Heart right ventricle (tissue), 16 donors: ENCODE measurements at regions not wholly inside any gene's neighbourhood (a gene's known extent, or its start where the extent isn't known, plus 50 kb on each side); places are given as distances from the start of the nearest gene placed in this dataset.

Experiments used
- ATAC-seq, 8 donors: fragments of 200-7000 bp; cut with Tn5 transposase; one replicate each; pipeline ENCODE4 v1.9.1; 2020; ENCODE audit warnings: mild to moderate bottlenecking in 8 of 8, moderate library complexity in 8 of 8, moderate number of reproducible peaks in 1 of 8
- DNase-seq, 2 donors: peaks; one replicate each; pipeline ENCODE4 v3.0.0-alpha.2; 2020
- H3K27ac ChIP-seq, 10 donors: fragments of 200-600 bp; sonication (generic) in 2 of 10; one replicate each; pipeline versions ENCODE4 v1.5.0 to v1.8.0; 2020 to 2022; ENCODE audit warnings: mild to moderate bottlenecking in 3 of 10
- H3K27me3 ChIP-seq, 7 donors: fragments of 200-600 bp; one replicate each; pipeline ENCODE4 v1.8.0; 2021 to 2022; ENCODE audit warnings: mild to moderate bottlenecking in 2 of 7
- H3K36me3 ChIP-seq, 9 donors: fragments of 200-600 bp; sonication (generic) in 1 of 9; one replicate each; pipeline versions ENCODE4 v1.5.0 to v1.8.0; 2020 to 2022; ENCODE audit warnings: mild to moderate bottlenecking in 2 of 9
- H3K4me1 ChIP-seq, 9 donors: fragments of 200-600 bp; sonication (generic) in 1 of 9; one replicate each; pipeline versions ENCODE4 v1.5.0 to v1.8.0; 2020 to 2022; ENCODE audit warnings: mild to moderate bottlenecking in 4 of 9
- H3K4me3 ChIP-seq, 10 donors: fragments of 200-600 bp; sonication (generic) in 2 of 10; one replicate each; pipeline versions ENCODE4 v1.5.0 to v1.8.0; 2020 to 2022; ENCODE audit warnings: mild to moderate bottlenecking in 7 of 10, moderate library complexity in 2 of 10
- H3K9me3 ChIP-seq, 11 donors: fragments of 200-600 bp in 10 of 11; sonication (generic) in 2 of 11; one replicate each; pipeline versions ENCODE4 v1.5.0 to v1.8.0; 2013 to 2022; ENCODE audit warnings: mild to moderate bottlenecking in 2 of 11, control low read depth in 1 of 11, moderate library complexity in 1 of 11
- WGBS, 2 donors: extraction: QIAGEN DNeasy Blood & Tissue Kit; methylation state at CpG; one replicate each; pipeline ENCODE4 v1.1.7; 2013; ENCODE audit warnings: inconsistent platforms in 1 of 2; 5-methylcytosine and 5-hydroxymethylcytosine counted together
- intact Hi-C, 10 donors: fragments of 100-400 bp; cut with DNase I; formaldehyde crosslinking; loops; one replicate each; pipeline versions ENCODE4 v1.11.1 to v1.14.2; 2022
- TF ChIP-seq, protein P1 (sequence below), 9 donors: fragments of 200-600 bp; sonication (generic) in 2 of 9; IDR thresholded peaks; one replicate each; pipeline versions ENCODE4 v1.5.0 to v1.8.0; 2021 to 2022; ENCODE audit warnings: antibody characterized with exemption in 9 of 9, mild to moderate bottlenecking in 5 of 9, moderate library complexity in 1 of 9
- donor health status: Arrhythmogenic right ventricular cardiomyopathy.
- donor health status: ischemic (EF 13 %, LVEDD 7.1; RV severe dilation, severe dysfunction).
- donor health status: healthy with polysubstance abuse.
- donor health status: DM: no; HTN: yes; CAD: no.
- donor health status: DM: no; HTN: no; CAD: no.
- donor health status: ischemic (EF 25% LVEDD 6.9; RV normal size, moderate dysfunction).
- donor health status: ischemic (EF 25% LVEDD 5.7; RV mildly dilated, moderate dysfunction).
- donor health status: healthy.
- donor health status: DM: yes; HTN: yes; CAD: no.
- donor health status: Ischemic cardiomyopathy.
- donor health status: ischemic (EF 35%, LVEDD 5.7; RV mildly dilated, moderate dysfunction).
- donor health status: nonischemic (EF 11% LVEDD 7.7; RV severe dilation, severe dysfunction).
- donor health status: DM: yes; HTN: yes; CAD: no.
- donor health status: PGD.
- donor health status: ischemic (EF 29% LVEDD 5.4; RV normal size, mild dysfunction).
- donor health status: nonischemic (EF 23%, LVEDD 6.1; RV moderate dilation, normal function).

DNA sequence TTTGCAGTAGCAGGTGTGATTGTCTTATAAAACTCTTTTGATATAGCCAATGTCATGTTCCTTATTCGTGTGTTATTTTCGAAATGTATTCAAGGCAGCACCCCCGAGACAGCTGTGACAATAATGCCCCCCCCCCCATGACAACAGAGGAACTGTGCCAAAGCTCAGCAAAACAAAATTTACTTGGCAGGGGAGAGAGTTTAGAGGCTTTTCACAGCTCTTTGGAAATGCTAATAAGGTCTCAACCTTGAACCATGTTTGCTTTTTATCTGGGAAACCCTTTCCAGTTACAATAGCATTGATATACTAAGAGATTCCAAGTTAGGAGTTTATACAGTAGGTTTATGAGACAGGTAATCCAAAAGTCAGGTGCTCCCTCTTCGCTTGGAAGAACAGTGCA is 56.4 kb upstream of the USP44 start:
- intact Hi-C loops, result no loop called here
- no peaks in the 10 kb centered on the region for H3K36me3 ChIP-seq
- TF ChIP-seq, protein P1, sequence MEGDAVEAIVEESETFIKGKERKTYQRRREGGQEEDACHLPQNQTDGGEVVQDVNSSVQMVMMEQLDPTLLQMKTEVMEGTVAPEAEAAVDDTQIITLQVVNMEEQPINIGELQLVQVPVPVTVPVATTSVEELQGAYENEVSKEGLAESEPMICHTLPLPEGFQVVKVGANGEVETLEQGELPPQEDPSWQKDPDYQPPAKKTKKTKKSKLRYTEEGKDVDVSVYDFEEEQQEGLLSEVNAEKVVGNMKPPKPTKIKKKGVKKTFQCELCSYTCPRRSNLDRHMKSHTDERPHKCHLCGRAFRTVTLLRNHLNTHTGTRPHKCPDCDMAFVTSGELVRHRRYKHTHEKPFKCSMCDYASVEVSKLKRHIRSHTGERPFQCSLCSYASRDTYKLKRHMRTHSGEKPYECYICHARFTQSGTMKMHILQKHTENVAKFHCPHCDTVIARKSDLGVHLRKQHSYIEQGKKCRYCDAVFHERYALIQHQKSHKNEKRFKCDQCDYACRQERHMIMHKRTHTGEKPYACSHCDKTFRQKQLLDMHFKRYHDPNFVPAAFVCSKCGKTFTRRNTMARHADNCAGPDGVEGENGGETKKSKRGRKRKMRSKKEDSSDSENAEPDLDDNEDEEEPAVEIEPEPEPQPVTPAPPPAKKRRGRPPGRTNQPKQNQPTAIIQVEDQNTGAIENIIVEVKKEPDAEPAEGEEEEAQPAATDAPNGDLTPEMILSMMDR (IDR thresholded peaks at IDR 0.05), result no peak
- DNase-seq (no peak), ATAC-seq (peak in 4 of 8 donors; percentile 14 to 45 (median 32))
- H3K27ac ChIP-seq, result peak overlapping the region; percentile 11 to 82 (median 70)
- no peak overlapping the region for H3K4me3 ChIP-seq
- H3K4me1 ChIP-seq, result peaks cover 11 to 49% (median 39%) of the 10 kb centered on the region in 9 donors
- H3K9me3 ChIP-seq, result no peaks in the 10 kb centered on the region
- 24 to 25% methylated on average over 4 of the region's 4 CpGs for WGBS, 2 donors
- H3K27me3 ChIP-seq, result no peaks in the 10 kb centered on the region

DNA sequence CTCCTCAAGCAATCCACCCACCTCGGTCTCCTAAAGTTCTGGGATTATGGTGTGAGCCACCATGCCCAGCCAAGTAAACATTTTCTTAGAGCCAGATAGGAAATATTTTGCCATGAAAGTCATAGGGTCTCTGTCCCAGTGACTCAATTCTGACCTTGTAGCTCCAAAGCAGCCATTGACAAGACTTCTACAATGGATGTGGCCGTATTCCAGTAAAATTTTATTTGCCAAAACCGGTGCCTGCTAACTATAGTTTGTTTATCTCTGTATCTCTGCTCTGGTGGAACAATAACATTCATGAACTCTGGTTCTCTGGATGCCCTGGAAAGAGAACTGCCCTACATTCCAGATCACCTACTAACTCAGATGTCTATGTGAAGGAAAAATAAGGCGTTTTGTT is 54.6 kb upstream of the USP44 start:
- Histone ChIP-seq H3K9me3 (no peaks in the 10 kb centered on the region), H3K36me3 (no peaks in the 10 kb centered on the region), H3K27me3 (no peaks in the 10 kb centered on the region), H3K4me1 (peaks cover 11 to 57% (median 41%) of the 10 kb centered on the region in 9 donors), H3K4me3 (no peak overlapping the region), H3K27ac (peak overlapping the region in 9 of 10 donors; percentile 3 to 71 (median 37))
- WGBS, 2 donors, result 29 to 32% methylated on average over 4 of the region's 4 CpGs
- TF ChIP-seq, protein P1 (IDR thresholded peaks at IDR 0.05), result no peak
- ATAC-seq (peak in 7 of 8 donors; percentile 11 to 59 (median 31)), DNase-seq (peak in 1 of 2 donors; percentile 46)
- intact Hi-C loops, result no loop called here

DNA sequence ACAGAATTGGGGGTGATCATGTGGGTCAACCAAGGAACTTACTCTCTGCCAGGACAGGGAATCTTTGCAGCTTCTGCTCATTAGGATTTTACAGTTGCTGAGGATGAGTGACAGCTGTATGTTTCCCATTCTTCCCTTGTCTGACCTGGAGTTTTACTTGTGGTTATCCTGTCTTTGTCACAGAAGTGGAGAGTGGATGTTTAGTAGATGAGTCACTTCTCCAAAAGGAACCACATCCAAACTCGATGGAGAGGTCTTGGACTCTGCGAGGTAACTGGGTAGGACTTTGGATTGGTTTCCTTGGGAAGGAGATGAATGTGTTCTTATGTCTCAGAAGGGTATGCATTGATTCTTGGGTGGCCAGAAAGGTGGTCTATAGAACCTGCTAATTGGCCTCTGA is 53.8 kb upstream of the USP44 start:
- TF ChIP-seq, protein P1 (IDR thresholded peaks at IDR 0.05), result no peak
- intact Hi-C loops, result no loop called here

DNA sequence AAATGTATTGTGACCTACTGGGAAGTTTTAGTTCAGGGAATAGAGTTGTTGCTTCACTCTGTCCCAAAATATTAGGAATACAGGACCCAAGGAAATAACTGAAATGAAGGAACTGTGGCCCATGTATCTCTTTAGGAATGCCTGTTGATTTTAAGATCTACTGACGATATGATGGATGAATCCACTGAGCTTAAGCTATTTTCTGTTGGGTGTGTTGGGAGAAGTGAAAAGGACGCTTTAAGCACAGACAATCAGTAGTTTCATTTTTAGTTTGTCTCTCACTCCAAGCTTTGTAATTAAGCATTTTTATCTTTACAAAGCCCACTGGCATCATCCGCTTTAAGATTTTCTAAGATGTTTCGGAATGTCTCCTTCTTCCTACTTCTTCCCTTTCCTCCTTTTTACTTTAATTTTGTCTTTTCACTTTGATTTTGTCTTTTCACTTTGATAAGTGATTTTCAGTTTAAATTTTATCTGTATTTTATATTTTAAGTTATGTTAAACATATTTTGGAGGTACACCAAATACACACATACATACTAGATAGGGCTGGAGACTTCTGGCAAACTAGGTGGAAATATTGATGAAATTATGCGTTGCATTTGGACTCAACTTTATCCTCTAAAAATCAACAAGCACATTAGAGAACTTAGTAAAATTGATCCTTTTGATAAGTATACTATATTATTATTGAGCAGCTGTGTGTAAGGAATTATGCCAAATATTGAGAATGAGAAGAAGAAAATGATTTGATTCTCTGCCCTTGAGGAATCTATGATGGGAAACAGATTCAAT is 52.3 kb upstream of the USP44 start:
- intact Hi-C loops, result no loop called here
- no peaks in the 10 kb centered on the region for H3K36me3 ChIP-seq
- WGBS, 2 donors, result 88 to 91% methylated on average over 5 of the region's 5 CpGs
- H3K4me1 ChIP-seq, result peaks cover 11 to 57% (median 31%) of the 10 kb centered on the region in 9 donors
- no peak for ATAC-seq
- DNase-seq, result no peak
- no peak overlapping the region for H3K4me3 ChIP-seq
- H3K27ac ChIP-seq, result peak overlapping the region in 2 of 10 donors; percentile 12 to 34
- TF ChIP-seq, protein P1 (IDR thresholded peaks at IDR 0.05), result no peak
- H3K27me3 ChIP-seq, result no peaks in the 10 kb centered on the region
- H3K9me3 ChIP-seq, result no peaks in the 10 kb centered on the region

More for the DNA sequence above, 53.8 kb upstream of the USP44 start:
- Histone ChIP-seq H3K4me3 (no peak overlapping the region), H3K27me3 (no peaks in the 10 kb centered on the region), H3K36me3 (no peaks in the 10 kb centered on the region), H3K4me1 (peaks cover 11 to 62% (median 41%) of the 10 kb centered on the region in 9 donors), H3K9me3 (no peaks in the 10 kb centered on the region), H3K27ac (peak overlapping the region in 3 of 10 donors; percentile 34 to 71 (median 43))
- DNase-seq, result no peak
- 37 to 48% methylated on average over 2 of the region's 2 CpGs for WGBS, 2 donors
- ATAC-seq, result no peak
